H9 (cell line): ENCODE measurements at regions not wholly inside any gene's neighbourhood (a gene's known extent, or its start where the extent isn't known, plus 50 kb on each side); places are given as distances from the start of the nearest gene placed in this dataset.

Source experiments
- DNase-seq: peaks from one replicate; pipeline ENCODE4 v3.0.0-alpha.2; 2017
- H2AFZ ChIP-seq: one replicate; pipeline ENCODE4 v1.6.1; 2013; ENCODE audit warnings: mild to moderate bottlenecking, low read length, control low read depth, moderate library complexity
- H2AK5ac ChIP-seq: 2 replicates; pipeline ENCODE4 v1.6.1; 2013; ENCODE audit warnings: low read length, control low read depth, mixed read lengths; ENCODE audit not compliant: insufficient read length
- H2BK120ac ChIP-seq: one replicate; pipeline ENCODE4 v1.6.1; 2013; ENCODE audit warnings: low read depth, mild to moderate bottlenecking, low read length, control low read depth, inconsistent platforms; ENCODE audit not compliant: poor library complexity, severe bottlenecking
- H2BK12ac ChIP-seq: 2 replicates; pipeline ENCODE4 v1.6.1; 2013; ENCODE audit warnings: low read length, control low read depth, mixed read lengths, low read depth; ENCODE audit not compliant: insufficient read length
- H2BK15ac ChIP-seq: 2 replicates; pipeline ENCODE4 v1.6.1; 2013; ENCODE audit warnings: low read depth, low read length, control low read depth
- H2BK20ac ChIP-seq: one replicate; pipeline ENCODE4 v1.6.1; 2013; ENCODE audit warnings: low read depth, mild to moderate bottlenecking, low read length, control low read depth, inconsistent platforms; ENCODE audit not compliant: poor library complexity, severe bottlenecking
- H2BK5ac ChIP-seq: 2 replicates; pipeline ENCODE4 v1.6.1; 2013; ENCODE audit warnings: low read length, control low read depth, mixed read lengths; ENCODE audit not compliant: insufficient read length
- H3K14ac ChIP-seq: 2 replicates; pipeline ENCODE4 v1.6.1; 2013; ENCODE audit warnings: low read length, control low read depth; ENCODE audit not compliant: insufficient read depth
- H3K18ac ChIP-seq: 2 replicates; pipeline ENCODE4 v1.6.1; 2013; ENCODE audit warnings: low read depth, mild to moderate bottlenecking, mixed read lengths, low read length, control low read depth; ENCODE audit not compliant: insufficient read length
- H3K23ac ChIP-seq: 2 replicates; pipeline ENCODE4 v1.6.1; 2013; ENCODE audit warnings: low read length, control low read depth, mixed read lengths, low read depth; ENCODE audit not compliant: insufficient read length
- H3K23me2 ChIP-seq: 2 replicates; pipeline ENCODE4 v1.6.1; 2013; ENCODE audit warnings: low read depth, mild to moderate bottlenecking, mixed read lengths, low read length, control low read depth; ENCODE audit not compliant: insufficient read length, poor library complexity, severe bottlenecking
- H3K27ac ChIP-seq: 2 replicates; pipeline ENCODE4 v1.5.1; 2013; ENCODE audit warnings: low read length, control low read depth, mixed read lengths, low read depth; ENCODE audit not compliant: insufficient read length
- H3K27me3 ChIP-seq: 2 replicates; pipeline ENCODE4 v1.6.1; 2013; ENCODE audit warnings: low read length, control low read depth, inconsistent platforms; ENCODE audit not compliant: insufficient read depth
- H3K4ac ChIP-seq: 2 replicates; pipeline ENCODE4 v1.6.1; 2013; ENCODE audit warnings: low read depth, mild to moderate bottlenecking, control low read depth, inconsistent platforms, low read length, moderate library complexity
- H3K4me1 ChIP-seq: 2 replicates; pipeline ENCODE4 v1.6.1; 2013; ENCODE audit warnings: low read length, control low read depth, inconsistent platforms; ENCODE audit not compliant: insufficient read depth
- H3K4me2 ChIP-seq: 2 replicates; pipeline ENCODE4 v1.6.1; 2013; ENCODE audit warnings: low read length, control low read depth, mixed read lengths; ENCODE audit not compliant: insufficient read length, insufficient read depth
- H3K56ac ChIP-seq: 2 replicates; pipeline ENCODE4 v1.6.1; 2013; ENCODE audit warnings: low read depth, mild to moderate bottlenecking, mixed read lengths, low read length, control low read depth; ENCODE audit not compliant: insufficient read length
- H3K79me1 ChIP-seq: 2 replicates; pipeline ENCODE4 v1.6.1; 2013; ENCODE audit warnings: low read depth, mild to moderate bottlenecking, moderate library complexity, low read length, control low read depth, inconsistent platforms; ENCODE audit not compliant: insufficient read depth, poor library complexity, severe bottlenecking
- H3K79me2 ChIP-seq: 2 replicates; pipeline ENCODE4 v1.6.1; 2013; ENCODE audit warnings: low read length, control low read depth, inconsistent platforms; ENCODE audit not compliant: insufficient read depth
- H3K9ac ChIP-seq: 2 replicates; pipeline ENCODE4 v1.6.1; 2013; ENCODE audit warnings: low read length, control low read depth, mixed read lengths; ENCODE audit not compliant: insufficient read length; ENCODE audit errors: extremely low read depth
- H3K9me3 ChIP-seq: one replicate; pipeline ENCODE4 v1.6.1; 2013; ENCODE audit warnings: low read depth, low read length, inconsistent platforms; ENCODE audit not compliant: control insufficient read depth
- H3T11ph ChIP-seq: one replicate; pipeline ENCODE4 v1.6.1; 2013; ENCODE audit warnings: mild to moderate bottlenecking, low read length, control low read depth, inconsistent platforms
- H4K20me1 ChIP-seq: one replicate; pipeline ENCODE4 v1.6.1; 2013; ENCODE audit not compliant: control insufficient read depth, insufficient read length, insufficient read depth
- H4K5ac ChIP-seq: 2 replicates; pipeline ENCODE4 v1.6.1; 2013; ENCODE audit warnings: low read depth, mild to moderate bottlenecking, mixed read lengths, low read length, control low read depth; ENCODE audit not compliant: insufficient read length
- H4K8ac ChIP-seq: replicated peaks from 2 replicates; pipeline ENCODE4 v1.6.1; 2013; ENCODE audit warnings: low read length, control low read depth, mixed read lengths, low read depth; ENCODE audit not compliant: insufficient read length
- H4K91ac ChIP-seq: 2 replicates; pipeline ENCODE4 v1.6.1; 2013; ENCODE audit warnings: low read depth, mild to moderate bottlenecking, moderate library complexity, mixed read lengths, low read length, control low read depth; ENCODE audit not compliant: insufficient read length
- H3K27ac Mint-ChIP-seq, 3 experiments: 2 replicates in 2 of 3; 3 replicates in 1 of 3; pipeline ENCODE4 v1.8.0; 2020 to 2021; ENCODE audit warnings: mixed read lengths in 3 of 3, mild to moderate bottlenecking in 1 of 3, moderate library complexity in 1 of 3
- H3K27me3 Mint-ChIP-seq: 2 replicates; pipeline ENCODE4 v1.8.0; 2021; ENCODE audit warnings: low read depth, mild to moderate bottlenecking, moderate library complexity, mixed read lengths
- H3K36me3 Mint-ChIP-seq, 3 experiments: 2 replicates in 2 of 3; 3 replicates in 1 of 3; pipeline ENCODE4 v1.8.0; 2020 to 2021; ENCODE audit warnings: low read depth in 3 of 3, mixed read lengths in 3 of 3; ENCODE audit not compliant: insufficient read depth in 1 of 3
- H3K4me1 Mint-ChIP-seq, 2 experiments: 2 replicates each; pipeline ENCODE4 v1.8.0; 2020; ENCODE audit warnings: mixed read lengths in 2 of 2
- H3K4me3 Mint-ChIP-seq, 2 experiments: 2 replicates in 1 of 2; 3 replicates in 1 of 2; pipeline ENCODE4 v1.8.0; 2020 to 2021; ENCODE audit warnings: mild to moderate bottlenecking in 2 of 2, mixed read lengths in 2 of 2, moderate library complexity in 1 of 2
- H3K9me3 Mint-ChIP-seq, 2 experiments: 2 replicates in 1 of 2; 3 replicates in 1 of 2; pipeline ENCODE4 v1.8.0; 2020; ENCODE audit warnings: mild to moderate bottlenecking in 2 of 2, mixed read lengths in 2 of 2, moderate library complexity in 1 of 2
- WGBS: extraction: QIAGEN DNeasy Blood & Tissue Kit; methylation state at CpG from one replicate; pipeline ENCODE4 v1.1.7; 2013; ENCODE audit warnings: missing lambda C conversion rate, low lambda C conversion rate, mixed read lengths; ENCODE audit not compliant: insufficient read length; ENCODE audit errors: extremely low coverage; 5-methylcytosine and 5-hydroxymethylcytosine counted together
- TF ChIP-seq, protein P1 (sequence below): fragments of 200-600 bp; sonication (generic); conservative IDR thresholded peaks from 3 replicates; pipeline ENCODE4 v1.8.0; 2021; ENCODE audit warnings: antibody characterized with exemption, mild to moderate bottlenecking

DNA sequence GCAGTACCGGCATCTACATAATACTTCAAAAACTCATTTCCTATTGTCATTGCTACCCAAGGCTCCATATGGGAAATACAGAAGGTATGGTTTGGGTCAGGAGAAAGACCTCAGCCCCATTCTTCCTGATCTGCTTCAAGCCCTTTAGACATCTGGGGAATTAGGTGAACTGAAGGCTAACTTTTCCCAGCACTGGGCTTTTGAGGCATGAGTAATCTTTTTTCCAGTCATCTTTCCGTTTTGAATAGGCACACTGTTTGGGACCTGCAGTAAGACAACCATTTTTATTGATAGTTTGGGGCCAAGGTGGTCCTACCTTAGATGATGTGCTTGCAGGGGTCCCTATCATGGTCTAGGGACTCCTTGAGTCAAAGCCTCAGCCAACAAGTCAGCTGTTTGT, 198.4 kb downstream of the HAO1 start:
- Histone ChIP-seq H3K9me3 (no peaks in the 10 kb centered on the region), H3K56ac (no peak overlapping the region), H3K27me3 (no peaks in the 10 kb centered on the region), H2BK12ac (no peak overlapping the region), H3K23me2 (no peaks in the 10 kb centered on the region), H3K23ac (no peak overlapping the region), H4K5ac (no peak overlapping the region), H3K9ac (no peak overlapping the region), H3K18ac (no peak overlapping the region), H4K20me1 (no peaks in the 10 kb centered on the region), H4K91ac (no peak overlapping the region), H2BK15ac (no peak overlapping the region), H3K4me2 (no peak overlapping the region), H3T11ph (no peak overlapping the region), H2AFZ (no peak overlapping the region), H2BK20ac (no peak overlapping the region), H3K4ac (no peak overlapping the region), H3K79me1 (no peaks in the 10 kb centered on the region), H3K27ac (no peak overlapping the region), H4K8ac (no peak overlapping the region), H3K79me2 (no peaks in the 10 kb centered on the region), H2AK5ac (no peak overlapping the region), H3K4me1 (no peaks in the 10 kb centered on the region), H2BK5ac (no peak overlapping the region), H2BK120ac (no peak overlapping the region), H3K14ac (no peak overlapping the region)
- Mint-ChIP-seq H3K4me3 (no peak overlapping the region), H3K36me3 (peaks cover 0 to 5% (median 0%) of the 10 kb centered on the region in 3 experiments; a peak in 3 of 7 replicates), H3K27ac (no peak overlapping the region), H3K9me3 (no peaks in the 10 kb centered on the region; a peak in 1 of 5 replicates), H3K27me3 (no peaks in the 10 kb centered on the region; the same call in 1 of the 2 replicates), H3K4me1 (no peaks in the 10 kb centered on the region)
- whole genome bisulfite sequencing = no CpG with 5 or more reads among the region's 2 CpGs
- DNase-seq = no peak
- TF ChIP-seq, protein P1, sequence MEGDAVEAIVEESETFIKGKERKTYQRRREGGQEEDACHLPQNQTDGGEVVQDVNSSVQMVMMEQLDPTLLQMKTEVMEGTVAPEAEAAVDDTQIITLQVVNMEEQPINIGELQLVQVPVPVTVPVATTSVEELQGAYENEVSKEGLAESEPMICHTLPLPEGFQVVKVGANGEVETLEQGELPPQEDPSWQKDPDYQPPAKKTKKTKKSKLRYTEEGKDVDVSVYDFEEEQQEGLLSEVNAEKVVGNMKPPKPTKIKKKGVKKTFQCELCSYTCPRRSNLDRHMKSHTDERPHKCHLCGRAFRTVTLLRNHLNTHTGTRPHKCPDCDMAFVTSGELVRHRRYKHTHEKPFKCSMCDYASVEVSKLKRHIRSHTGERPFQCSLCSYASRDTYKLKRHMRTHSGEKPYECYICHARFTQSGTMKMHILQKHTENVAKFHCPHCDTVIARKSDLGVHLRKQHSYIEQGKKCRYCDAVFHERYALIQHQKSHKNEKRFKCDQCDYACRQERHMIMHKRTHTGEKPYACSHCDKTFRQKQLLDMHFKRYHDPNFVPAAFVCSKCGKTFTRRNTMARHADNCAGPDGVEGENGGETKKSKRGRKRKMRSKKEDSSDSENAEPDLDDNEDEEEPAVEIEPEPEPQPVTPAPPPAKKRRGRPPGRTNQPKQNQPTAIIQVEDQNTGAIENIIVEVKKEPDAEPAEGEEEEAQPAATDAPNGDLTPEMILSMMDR = no peak
